PC-9 (cell line): ENCODE measurements at regions not wholly inside any gene's neighbourhood (a gene's known extent, or its start where the extent isn't known, plus 50 kb on each side); places are given as distances from the start of the nearest gene placed in this dataset.

ENCODE experiments used
- BruUV-seq: library from RNA; stranded (reverse); fragments of 400-500 nt; replicated peaks from 2 replicates; lab custom pipeline; 2021; lab: Mats Ljungman, UMichigan
- CTCF ChIA-PET: fragments of 300-600 bp; sonication (Branson Sonifier 250); formaldehyde crosslinking; loops from one replicate; lab custom pipeline; 2022; ENCODE audit warnings: antibody characterized with exemption; lab: Charles Lee
- POLR2A ChIA-PET: fragments of 300-600 bp; sonication (Branson Sonifier 250); formaldehyde crosslinking; loops from one replicate; lab custom pipeline; 2022; ENCODE audit warnings: antibody characterized with exemption; ENCODE audit not compliant: unreplicated experiment; lab: Charles Lee
- DNase-seq, 2 experiments: peaks; one replicate each; pipeline versions ENCODE4 v3.0.0 to v3.0.0-alpha.2; 2015 to 2022; ENCODE audit warnings: mixed read lengths in 1 of 2
- H2AFZ ChIP-seq: fragments of 200-600 bp; sonication (generic); 2 replicates; pipeline ENCODE4 v1.8.1; 2017; ENCODE audit warnings: antibody characterized with exemption
- H3F3A ChIP-seq: fragments of 200-600 bp; sonication (generic); 2 replicates; pipeline ENCODE4 v1.8.1; 2017; ENCODE audit warnings: antibody characterized with exemption, mild to moderate bottlenecking, low read depth; ENCODE audit not compliant: insufficient read depth
- H3K27ac ChIP-seq: fragments of 200-600 bp; sonication (generic); 2 replicates; pipeline ENCODE4 v1.6.1; 2016; ENCODE audit warnings: mixed run types
- H3K27me3 ChIP-seq: fragments of 200-600 bp; sonication (generic); 2 replicates; pipeline ENCODE4 v1.6.1; 2016; ENCODE audit warnings: low read depth, mixed run types; ENCODE audit not compliant: insufficient read depth
- H3K36me3 ChIP-seq: fragments of 200-600 bp; sonication (generic); 2 replicates; pipeline ENCODE4 v1.6.1; 2016; ENCODE audit warnings: low read depth, mixed run types
- H3K4me1 ChIP-seq: fragments of 200-600 bp; sonication (generic); replicated peaks from 2 replicates; pipeline ENCODE4 v1.6.1; 2016; ENCODE audit warnings: mixed run types; ENCODE audit not compliant: insufficient read depth
- H3K4me2 ChIP-seq: fragments of 200-600 bp; sonication (generic); 2 replicates; pipeline ENCODE4 v1.6.1; 2017; ENCODE audit warnings: mixed run types
- H3K4me3 ChIP-seq: fragments of 200-600 bp; sonication (generic); 2 replicates; pipeline ENCODE4 v1.6.1; 2016; ENCODE audit warnings: mixed run types
- H3K79me2 ChIP-seq: fragments of 200-600 bp; sonication (generic); 2 replicates; pipeline ENCODE4 v1.6.1; 2017; ENCODE audit warnings: low read depth, mixed run types
- H3K9me2 ChIP-seq: fragments of 200-600 bp; sonication (generic); 2 replicates; pipeline ENCODE4 v1.8.1; 2017; ENCODE audit warnings: mild to moderate bottlenecking; ENCODE audit not compliant: insufficient read depth
- H3K9me3 ChIP-seq: fragments of 200-600 bp; sonication (generic); 2 replicates; pipeline ENCODE4 v1.8.1; 2016; ENCODE audit warnings: low read depth; ENCODE audit not compliant: insufficient read depth
- H4K20me1 ChIP-seq: fragments of 200-600 bp; sonication (generic); 2 replicates; pipeline ENCODE4 v1.8.1; 2017; ENCODE audit not compliant: insufficient read depth
- EZH2 ChIP-seq: fragments of 200-600 bp; sonication (generic); IDR thresholded peaks from 2 replicates; pipeline ENCODE4 v1.8.0; 2017; ENCODE audit warnings: antibody characterized with exemption, low read depth
- intact Hi-C: fragments of 100-400 bp; cut with micrococcal nuclease; formaldehyde crosslinking; loops from one replicate; pipeline ENCODE4 v1.10.0; 2022; ENCODE audit not compliant: unreplicated experiment
- TF ChIP-seq, protein P1 (sequence below): fragments of 200-600 bp; sonication (generic); conservative IDR thresholded peaks from 2 replicates; pipeline ENCODE4 v1.6.1; 2017; ENCODE audit warnings: mixed run types, antibody characterized with exemption, mild to moderate bottlenecking, moderate library complexity

DNA sequence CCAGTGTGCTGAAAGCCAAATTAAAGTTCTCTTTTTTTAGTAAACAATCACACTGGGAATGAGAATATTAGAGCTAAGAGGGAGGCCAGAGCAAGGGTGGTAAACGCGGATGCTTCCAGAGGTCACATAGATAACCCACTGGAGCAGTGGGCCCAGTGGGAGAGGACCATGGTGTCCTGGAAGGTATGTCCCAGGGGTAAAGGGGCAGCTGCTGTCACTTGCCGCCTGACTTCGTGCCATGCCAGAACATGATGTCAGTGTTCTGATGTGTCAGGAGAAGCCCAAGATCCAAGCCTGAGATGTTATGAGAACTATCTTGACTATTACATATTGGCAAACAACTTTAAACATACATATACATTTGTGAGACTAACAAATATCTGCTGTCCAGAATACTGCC, 211.9 kb upstream of the IL12A start:
- H3K36me3 ChIP-seq, result no peaks in the 10 kb centered on the region; the same call in 1 of the 2 replicates
- no peaks in the 10 kb centered on the region for H3K9me3 ChIP-seq
- H3K79me2 ChIP-seq, result peaks cover 48% of the 10 kb centered on the region
- no peaks in the 10 kb centered on the region for H3K27me3 ChIP-seq
- no peak overlapping the region for H3K27ac ChIP-seq
- peaks cover 14% of the 10 kb centered on the region for H3K4me1 ChIP-seq
- DNase-seq, result no peak
- intact Hi-C loops, result no loop called here
- no peak overlapping the region for H3K4me3 ChIP-seq
- 0 out of 2 replicates have a peak, but pooled peaks cover 2% of the 10 kb centered on the region for H4K20me1 ChIP-seq
- H3F3A ChIP-seq, result peaks cover 5% of the 10 kb centered on the region; the same call in 1 of the 2 replicates
- BruUV-seq, result no TSS peak
- no peak for TF ChIP-seq EZH2
- no peak overlapping the region for H3K4me2 ChIP-seq
- POLR2A ChIA-PET, result no interaction called here
- CTCF ChIA-PET, result no interaction called here
- no peaks in the 10 kb centered on the region for H3K9me2 ChIP-seq
- no peak overlapping the region for H2AFZ ChIP-seq

DNA sequence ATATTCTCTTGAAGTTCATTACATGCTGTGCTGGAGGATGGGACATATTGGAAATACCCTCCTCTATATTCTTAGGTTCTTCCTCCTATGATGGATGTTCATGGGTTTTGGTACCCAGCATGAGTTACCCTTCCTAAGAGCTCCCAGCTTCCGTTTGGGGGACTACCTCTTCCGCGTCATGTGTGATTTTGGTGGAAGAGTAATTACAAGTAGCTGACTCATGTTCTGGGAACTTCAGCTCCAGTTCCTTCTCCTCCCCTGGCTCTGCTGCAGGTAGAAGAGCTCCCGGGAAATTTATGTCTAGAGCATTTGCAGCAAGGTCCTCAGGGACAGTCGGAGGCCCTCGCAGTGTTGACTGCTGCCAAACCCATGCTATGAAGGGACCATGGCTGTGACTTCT, 208.8 kb upstream of the IL12A start:
- peaks cover 11% of the 10 kb centered on the region for H3F3A ChIP-seq
- H3K4me3 ChIP-seq, result no peak overlapping the region
- ChIA-PET CTCF (interaction anchor here (0.7 to 4.0 kb wide), 3 partner anchors 17 to 223 kb away, joined by 4 to 18 read pairs (median 4); no protein-coding TSS in a partner anchor), POLR2A (no interaction called here)
- H3K9me3 ChIP-seq, result no peaks in the 10 kb centered on the region
- DNase-seq, result peak in 1 of 2 experiments; percentile 52
- H3K36me3 ChIP-seq, result no peaks in the 10 kb centered on the region
- no peaks in the 10 kb centered on the region for H3K27me3 ChIP-seq
- no peak overlapping the region for H2AFZ ChIP-seq
- no peaks in the 10 kb centered on the region for H4K20me1 ChIP-seq
- peaks cover 54% of the 10 kb centered on the region for H3K79me2 ChIP-seq
- intact Hi-C loops, result no loop called here
- no peak overlapping the region for H3K4me2 ChIP-seq
- BruUV-seq, result no TSS peak
- peaks cover 23% of the 10 kb centered on the region for H3K4me1 ChIP-seq
- H3K27ac ChIP-seq, result no peak overlapping the region
- no peaks in the 10 kb centered on the region for H3K9me2 ChIP-seq
- TF ChIP-seq, protein P1, sequence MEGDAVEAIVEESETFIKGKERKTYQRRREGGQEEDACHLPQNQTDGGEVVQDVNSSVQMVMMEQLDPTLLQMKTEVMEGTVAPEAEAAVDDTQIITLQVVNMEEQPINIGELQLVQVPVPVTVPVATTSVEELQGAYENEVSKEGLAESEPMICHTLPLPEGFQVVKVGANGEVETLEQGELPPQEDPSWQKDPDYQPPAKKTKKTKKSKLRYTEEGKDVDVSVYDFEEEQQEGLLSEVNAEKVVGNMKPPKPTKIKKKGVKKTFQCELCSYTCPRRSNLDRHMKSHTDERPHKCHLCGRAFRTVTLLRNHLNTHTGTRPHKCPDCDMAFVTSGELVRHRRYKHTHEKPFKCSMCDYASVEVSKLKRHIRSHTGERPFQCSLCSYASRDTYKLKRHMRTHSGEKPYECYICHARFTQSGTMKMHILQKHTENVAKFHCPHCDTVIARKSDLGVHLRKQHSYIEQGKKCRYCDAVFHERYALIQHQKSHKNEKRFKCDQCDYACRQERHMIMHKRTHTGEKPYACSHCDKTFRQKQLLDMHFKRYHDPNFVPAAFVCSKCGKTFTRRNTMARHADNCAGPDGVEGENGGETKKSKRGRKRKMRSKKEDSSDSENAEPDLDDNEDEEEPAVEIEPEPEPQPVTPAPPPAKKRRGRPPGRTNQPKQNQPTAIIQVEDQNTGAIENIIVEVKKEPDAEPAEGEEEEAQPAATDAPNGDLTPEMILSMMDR, result no peak
- no peak for TF ChIP-seq EZH2

DNA sequence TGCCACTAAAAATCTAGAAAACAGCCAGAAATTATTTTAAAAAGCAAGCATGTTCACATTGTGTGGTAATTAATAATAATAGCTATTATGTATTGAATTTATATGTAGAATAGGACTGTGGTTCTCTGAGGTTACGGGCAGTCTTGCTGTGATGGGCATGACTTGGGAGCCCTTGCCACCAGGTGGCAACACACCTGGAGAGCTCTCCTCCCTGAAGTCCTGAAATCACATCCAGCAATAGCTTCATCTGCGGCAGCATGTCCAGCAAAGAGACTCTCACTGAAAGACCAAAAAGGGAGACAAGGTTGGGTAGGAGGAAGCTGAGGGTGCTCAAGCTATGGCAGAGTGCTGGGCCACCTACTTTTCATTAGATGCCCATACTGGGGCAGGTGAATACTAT, 206.8 kb upstream of the IL12A start:
- Histone ChIP-seq H2AFZ (no peak overlapping the region), H3K4me2 (no peak overlapping the region), H3K27me3 (no peaks in the 10 kb centered on the region), H4K20me1 (no peaks in the 10 kb centered on the region), H3F3A (peaks cover 22% of the 10 kb centered on the region), H3K79me2 (peaks cover 65% of the 10 kb centered on the region), H3K27ac (no peak overlapping the region), H3K4me1 (peaks cover 32% of the 10 kb centered on the region), H3K4me3 (no peak overlapping the region), H3K9me2 (no peaks in the 10 kb centered on the region), H3K36me3 (no peaks in the 10 kb centered on the region), H3K9me3 (no peaks in the 10 kb centered on the region)
- CTCF ChIA-PET, result interaction anchor here (0.9 to 4.0 kb wide), 4 partner anchors 11 to 22 kb away, joined by 3 to 18 read pairs (median 3); no protein-coding TSS in a partner anchor
- POLR2A ChIA-PET, result no interaction called here
- no peak for DNase-seq
- TF ChIP-seq, protein P1, result peak; percentile 56; the same call in 1 of the 2 replicates
- TF ChIP-seq EZH2, result no peak
- BruUV-seq, result no TSS peak
- intact Hi-C loops, result no loop called here
